ENCODE measurements at regions not wholly inside any gene's neighbourhood (a gene's known extent, or its start where the extent isn't known, plus 50 kb on each side); places are given as distances from the start of the nearest gene placed in this dataset.
"Not testable (repeated sequence)": the region's sequence is repeated elsewhere in the genome, so short reads cannot be mapped to it uniquely, and the experiment has no call there.

DNA sequence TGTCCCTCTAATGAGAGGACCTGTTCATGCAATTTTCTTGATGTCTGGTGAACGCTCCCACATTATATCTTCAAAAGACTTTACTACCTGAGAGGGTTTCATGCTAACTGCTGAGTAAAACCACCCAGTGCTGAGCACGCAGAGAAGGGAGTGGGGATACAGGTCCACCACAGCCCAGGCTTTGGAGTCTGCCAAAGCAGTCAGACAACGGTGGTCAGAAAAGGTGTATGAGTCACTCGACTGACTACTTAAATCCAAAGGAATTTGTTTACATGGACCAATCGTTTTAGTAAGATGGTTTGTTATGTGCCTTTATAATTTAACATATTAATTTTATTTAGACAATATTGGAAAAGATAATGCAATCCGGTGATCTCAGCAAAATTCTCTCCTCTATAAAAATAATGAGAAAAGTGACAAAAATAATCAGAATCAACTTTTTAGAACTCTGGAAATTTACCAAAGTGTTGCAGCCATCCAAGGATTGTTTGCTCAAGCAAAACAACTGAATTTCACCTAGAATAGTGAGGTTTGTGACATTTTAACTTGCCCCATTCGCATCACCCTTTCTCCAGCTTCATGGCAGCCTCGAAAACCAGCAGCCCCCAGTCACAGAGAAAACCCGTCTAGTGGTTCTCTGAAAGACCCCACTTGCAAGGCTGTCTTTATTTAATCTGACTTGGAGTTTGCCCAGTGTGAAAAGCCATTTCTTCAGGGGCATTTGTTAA lies 52.1 kb upstream of the PLGLB2 start:
- DNase-seq, result not testable (repeated sequence)
